Trophoblast cell (in vitro differentiated cells and primary cell): ENCODE measurements at regions not wholly inside any gene's neighbourhood (a gene's known extent, or its start where the extent isn't known, plus 50 kb on each side); places are given as distances from the start of the nearest gene placed in this dataset.
"Not testable (repeated sequence)": the region's sequence is repeated elsewhere in the genome, so short reads cannot be mapped to it uniquely, and the experiment has no call there.

ENCODE experiments used
- DNase-seq, 2 donors: peaks; one replicate each; pipeline ENCODE4 v3.0.0-alpha.2; 2016
- H2AFZ ChIP-seq: 2 replicates; pipeline ENCODE4 v1.6.1; 2013; ENCODE audit warnings: low read length, moderate library complexity, mild to moderate bottlenecking; ENCODE audit not compliant: insufficient read depth, poor library complexity
- H2AK5ac ChIP-seq: 2 replicates; pipeline ENCODE4 v1.6.1; 2013; ENCODE audit warnings: mild to moderate bottlenecking, low read length
- H2BK120ac ChIP-seq: 2 replicates; pipeline ENCODE4 v1.6.1; 2013; ENCODE audit warnings: low read length, mild to moderate bottlenecking, moderate library complexity; ENCODE audit not compliant: insufficient read depth, poor library complexity
- H2BK12ac ChIP-seq: 2 replicates; pipeline ENCODE4 v1.6.1; 2013; ENCODE audit warnings: mild to moderate bottlenecking, low read length, moderate library complexity
- H2BK5ac ChIP-seq: 2 replicates; pipeline ENCODE4 v1.6.1; 2013; ENCODE audit warnings: low read length, low read depth, moderate library complexity, mild to moderate bottlenecking; ENCODE audit not compliant: poor library complexity
- H3K14ac ChIP-seq: 2 replicates; pipeline ENCODE4 v1.6.1; 2013; ENCODE audit warnings: mild to moderate bottlenecking, low read length
- H3K18ac ChIP-seq: 2 replicates; pipeline ENCODE4 v1.6.1; 2013; ENCODE audit warnings: mild to moderate bottlenecking, low read length
- H3K23ac ChIP-seq: 2 replicates; pipeline ENCODE4 v1.6.1; 2013; ENCODE audit warnings: low read length
- H3K27ac ChIP-seq: 2 replicates; pipeline ENCODE4 v1.5.1; 2013; ENCODE audit warnings: low read depth, mild to moderate bottlenecking, inconsistent platforms, low read length, moderate library complexity
- H3K27me3 ChIP-seq: 2 replicates; pipeline ENCODE4 v1.6.1; 2013; ENCODE audit warnings: inconsistent platforms, mild to moderate bottlenecking, low read length, moderate library complexity; ENCODE audit not compliant: insufficient read depth
- H3K36me3 ChIP-seq, 2 experiments: 1 replicate in 1 of 2; 2 replicates in 1 of 2; pipeline ENCODE4 v1.6.1; 2013; ENCODE audit warnings: low read length in 2 of 2, mild to moderate bottlenecking in 2 of 2, moderate library complexity in 1 of 2; ENCODE audit not compliant: insufficient read depth in 2 of 2, control insufficient read depth in 1 of 2
- H3K4ac ChIP-seq: 2 replicates; pipeline ENCODE4 v1.6.1; 2013; ENCODE audit warnings: low read depth, mild to moderate bottlenecking, low read length, moderate library complexity
- H3K4me1 ChIP-seq, 2 experiments: 1 replicate in 1 of 2; 2 replicates in 1 of 2; pipeline ENCODE4 v1.6.1; 2013; ENCODE audit warnings: low read length in 2 of 2, mild to moderate bottlenecking in 2 of 2, moderate library complexity in 1 of 2; ENCODE audit not compliant: insufficient read depth in 2 of 2, control insufficient read depth in 1 of 2
- H3K4me2 ChIP-seq: 2 replicates; pipeline ENCODE4 v1.6.1; 2013; ENCODE audit warnings: inconsistent platforms, mild to moderate bottlenecking, low read length, moderate library complexity
- H3K4me3 ChIP-seq: 2 replicates; pipeline ENCODE4 v1.5.1; 2013; ENCODE audit warnings: mild to moderate bottlenecking, low read depth, low read length, inconsistent platforms
- H3K79me1 ChIP-seq: one replicate; pipeline ENCODE4 v1.6.1; 2013; ENCODE audit warnings: low read length
- H3K79me2 ChIP-seq: 2 replicates; pipeline ENCODE4 v1.6.1; 2013; ENCODE audit warnings: low read length, mild to moderate bottlenecking; ENCODE audit not compliant: control insufficient read depth, insufficient read depth, poor library complexity
- H3K9ac ChIP-seq: 2 replicates; pipeline ENCODE4 v1.6.1; 2013; ENCODE audit warnings: mild to moderate bottlenecking, low read length
- H3K9me3 ChIP-seq: 2 replicates; pipeline ENCODE4 v1.6.1; 2013; ENCODE audit warnings: low read depth, mild to moderate bottlenecking, control low read depth, inconsistent platforms, low read length; ENCODE audit not compliant: insufficient read depth
- H4K12ac ChIP-seq: 2 replicates; pipeline ENCODE4 v1.6.1; 2013; ENCODE audit warnings: low read depth, mild to moderate bottlenecking, low read length, moderate library complexity
- H4K8ac ChIP-seq: 2 replicates; pipeline ENCODE4 v1.6.1; 2013; ENCODE audit warnings: low read depth, mild to moderate bottlenecking, low read length, moderate library complexity
- H4K91ac ChIP-seq: one replicate; pipeline ENCODE4 v1.6.1; 2013; ENCODE audit warnings: low read depth, mild to moderate bottlenecking, low read length, moderate library complexity
- WGBS: extraction: QIAGEN DNeasy Blood & Tissue Kit; methylation state at CpG from one replicate; pipeline ENCODE4 v1.1.7; 2013; ENCODE audit warnings: missing lambda C conversion rate; ENCODE audit not compliant: insufficient read length, insufficient coverage; ENCODE audit errors: extremely low coverage; 5-methylcytosine and 5-hydroxymethylcytosine counted together

- H3K4ac ChIP-seq, H3K79me2 ChIP-seq, H3K4me1 ChIP-seq, H2BK120ac ChIP-seq, H3K14ac ChIP-seq, H3K18ac ChIP-seq, DNase-seq, H4K12ac ChIP-seq, H3K27ac ChIP-seq, H2AK5ac ChIP-seq, H4K91ac ChIP-seq, H3K36me3 ChIP-seq, H3K23ac ChIP-seq, H4K8ac ChIP-seq, H2BK5ac ChIP-seq, H2AFZ ChIP-seq, H3K4me2 ChIP-seq, H3K9me3 ChIP-seq, H2BK12ac ChIP-seq, H3K9ac ChIP-seq, H3K27me3 ChIP-seq, H3K4me3 ChIP-seq, H3K79me1 ChIP-seq: not testable (repeated sequence)
- no CpG with 5 or more reads among the region's 12 CpGs for whole genome bisulfite sequencing
These were observed 104.9 kb downstream of the TRAM1L1 start for GRCh38 chr4:116980436-116980835.

- no peak for DNase-seq
- no peak overlapping the region for H3K18ac ChIP-seq
- no peaks in the 10 kb centered on the region for H3K79me2 ChIP-seq
- H3K9me3 ChIP-seq: no peaks in the 10 kb centered on the region
- no peak overlapping the region for H3K4me2 ChIP-seq
- H4K91ac ChIP-seq: no peak overlapping the region
- H2BK120ac ChIP-seq: no peak overlapping the region
- no peaks in the 10 kb centered on the region for H3K79me1 ChIP-seq
- H3K23ac ChIP-seq: no peak overlapping the region
- H3K9ac ChIP-seq: no peak overlapping the region
- no peak overlapping the region for H3K4me3 ChIP-seq
- no peaks in the 10 kb centered on the region for H3K4me1 ChIP-seq
- H3K14ac ChIP-seq: no peak overlapping the region
- H2AFZ ChIP-seq: no peak overlapping the region
- H2BK5ac ChIP-seq: no peak overlapping the region
- H3K4ac ChIP-seq: no peak overlapping the region
- no peak overlapping the region for H4K12ac ChIP-seq
- H3K27ac ChIP-seq: no peak overlapping the region
- no peaks in the 10 kb centered on the region for H3K27me3 ChIP-seq
- no peaks in the 10 kb centered on the region for H3K36me3 ChIP-seq
- H2AK5ac ChIP-seq: no peak overlapping the region
- no peak overlapping the region for H4K8ac ChIP-seq
- H2BK12ac ChIP-seq: no peak overlapping the region
These were observed 126.3 kb downstream of the TRAM1L1 start for GRCh38 chr4:116959045-116959444.

- Histone ChIP-seq H3K9ac (no peak overlapping the region), H3K4me1 (no peaks in the 10 kb centered on the region), H3K36me3 (no peaks in the 10 kb centered on the region), H2BK5ac (no peak overlapping the region), H4K12ac (no peak overlapping the region), H3K4ac (no peak overlapping the region), H2BK12ac (no peak overlapping the region), H3K9me3 (no peaks in the 10 kb centered on the region), H3K14ac (no peak overlapping the region), H3K4me3 (no peak overlapping the region), H3K27me3 (no peaks in the 10 kb centered on the region), H4K8ac (no peak overlapping the region), H3K18ac (no peak overlapping the region), H4K91ac (no peak overlapping the region), H3K27ac (no peak overlapping the region), H2AFZ (no peak overlapping the region), H2BK120ac (no peak overlapping the region), H3K4me2 (no peak overlapping the region), H3K79me1 (no peaks in the 10 kb centered on the region), H2AK5ac (no peak overlapping the region), H3K23ac (no peak overlapping the region), H3K79me2 (no peaks in the 10 kb centered on the region)
- no CpG with 5 or more reads among the region's 3 CpGs for WGBS
- no peak for DNase-seq
These were observed 131.4 kb downstream of the TRAM1L1 start for GRCh38 chr4:116953947-116954346.

GRCh38 chr4:116952530-116953136 lies 132.7 kb downstream of the TRAM1L1 start:
- no peak overlapping the region for H2BK5ac ChIP-seq
- H3K4me3 ChIP-seq: no peak overlapping the region
- no peak overlapping the region for H4K12ac ChIP-seq
- WGBS: 100% methylated on average over 2 of the region's 5 CpGs
- no peak overlapping the region for H2AK5ac ChIP-seq
- H3K18ac ChIP-seq: no peak overlapping the region
- H3K4me1 ChIP-seq: no peaks in the 10 kb centered on the region
- no peak overlapping the region for H4K91ac ChIP-seq
- H2AFZ ChIP-seq: no peak overlapping the region
- H3K14ac ChIP-seq: no peak overlapping the region
- no peaks in the 10 kb centered on the region for H3K27me3 ChIP-seq
- H3K9me3 ChIP-seq: no peaks in the 10 kb centered on the region
- H2BK120ac ChIP-seq: no peak overlapping the region
- no peak for DNase-seq
- H3K4me2 ChIP-seq: no peak overlapping the region
- H2BK12ac ChIP-seq: no peak overlapping the region
- no peaks in the 10 kb centered on the region for H3K36me3 ChIP-seq
- no peaks in the 10 kb centered on the region for H3K79me1 ChIP-seq
- H3K79me2 ChIP-seq: no peaks in the 10 kb centered on the region
- no peak overlapping the region for H4K8ac ChIP-seq
- H3K27ac ChIP-seq: no peak overlapping the region
- H3K23ac ChIP-seq: no peak overlapping the region
- H3K4ac ChIP-seq: no peak overlapping the region
- no peak overlapping the region for H3K9ac ChIP-seq
